ENCODE measurements at regions not wholly inside any gene's neighbourhood (a gene's known extent, or its start where the extent isn't known, plus 50 kb on each side); places are given as distances from the start of the nearest gene placed in this dataset.

- DNase-seq, result no peak
Measured at GRCh38 chr6:147869869-147870268, 361.4 kb downstream of the SAMD5 start.

GRCh38 chr6:147870506-147871110 is 362.1 kb downstream of the SAMD5 start:
- DNase-seq, result no peak

GRCh38 chr6:147872002-147872401 is 363.5 kb downstream of the SAMD5 start:
- no peak for DNase-seq

- DNase-seq, result no peak
Measured at GRCh38 chr6:147873816-147874215, 365.3 kb downstream of the SAMD5 start.

- DNase-seq, result no peak
Measured at GRCh38 chr6:147874322-147874721, 365.8 kb downstream of the SAMD5 start.

GRCh38 chr6:147879031-147879580 is 370.6 kb downstream of the SAMD5 start:
- DNase-seq, result no peak

- DNase-seq, result no peak
Measured at GRCh38 chr6:147881432-147881831, 372.9 kb downstream of the SAMD5 start.

- no peak for DNase-seq
Measured at GRCh38 chr6:147888374-147888773, 379.9 kb downstream of the SAMD5 start.

- DNase-seq, result no peak
Measured at GRCh38 chr6:147891671-147892070, 383.2 kb downstream of the SAMD5 start.

GRCh38 chr6:147892476-147892875 is 384.0 kb downstream of the SAMD5 start:
- DNase-seq, result no peak

- no peak for DNase-seq
Measured at GRCh38 chr6:147895272-147895671, 386.8 kb downstream of the SAMD5 start.

GRCh38 chr6:147900247-147900830 is 391.8 kb downstream of the SAMD5 start:
- no peak for DNase-seq

GRCh38 chr6:147903321-147903720 is 394.8 kb downstream of the SAMD5 start:
- DNase-seq, result no peak

- no peak for DNase-seq
Measured at GRCh38 chr6:147903931-147904330, 395.4 kb downstream of the SAMD5 start.

- DNase-seq, result no peak
Measured at GRCh38 chr6:147904416-147904815, 395.9 kb downstream of the SAMD5 start.

- DNase-seq, result no peak
Measured at GRCh38 chr6:147905711-147906110, 397.2 kb downstream of the SAMD5 start.

- DNase-seq, result no peak
Measured at GRCh38 chr6:147906361-147906760, 397.9 kb downstream of the SAMD5 start.

GRCh38 chr6:147909640-147910039 is 401.1 kb downstream of the SAMD5 start:
- DNase-seq, result no peak

- DNase-seq, result no peak
Measured at GRCh38 chr6:147910281-147910680, 401.8 kb downstream of the SAMD5 start.

GRCh38 chr6:147911057-147911456 is 402.6 kb downstream of the SAMD5 start:
- DNase-seq, result no peak

GRCh38 chr6:147911686-147912085 is 403.2 kb downstream of the SAMD5 start:
- no peak for DNase-seq

- DNase-seq, result no peak
Measured at GRCh38 chr6:147922799-147923198, 414.3 kb downstream of the SAMD5 start.

GRCh38 chr6:147924598-147924997 is 416.1 kb downstream of the SAMD5 start:
- no peak for DNase-seq

GRCh38 chr6:147925826-147926225 is 416.8 kb upstream of the SASH1 start:
- no peak for DNase-seq

- no peak for DNase-seq
Measured at GRCh38 chr6:147930745-147931144, 411.9 kb upstream of the SASH1 start.
